RPMI8226 (cell line): ENCODE measurements at regions not wholly inside any gene's neighbourhood (a gene's known extent, or its start where the extent isn't known, plus 50 kb on each side); places are given as distances from the start of the nearest gene placed in this dataset.
A peak's percentile ranks its signal among the peaks of the same experiment; 100 is the strongest.
"Not testable (repeated sequence)": the region's sequence is repeated elsewhere in the genome, so short reads cannot be mapped to it uniquely, and the experiment has no call there.

Experiments used
- DNase-seq: peaks from one replicate; pipeline ENCODE4 v3.0.0-alpha.2; 2015

DNA sequence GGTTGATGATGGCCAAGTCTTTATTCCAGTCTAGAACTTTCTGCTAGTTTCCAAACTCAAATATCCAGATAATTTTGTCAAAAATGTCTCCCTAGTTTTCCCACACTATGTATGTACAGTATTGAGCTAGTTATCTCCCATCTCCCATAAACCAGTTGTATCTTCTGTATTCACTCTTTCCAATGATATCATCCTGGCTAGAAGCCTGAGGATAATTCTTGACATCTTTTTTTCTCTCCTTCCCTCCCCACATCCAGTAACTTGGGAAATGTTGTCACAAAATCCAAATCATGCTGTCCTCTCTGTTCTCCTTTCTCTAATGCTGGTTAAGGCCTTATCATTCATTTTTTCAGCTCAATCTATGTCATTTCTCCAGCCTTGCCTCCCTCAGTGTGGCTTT lies 553.8 kb upstream of the FANCL start:
- DNase-seq, result no peak

DNA sequence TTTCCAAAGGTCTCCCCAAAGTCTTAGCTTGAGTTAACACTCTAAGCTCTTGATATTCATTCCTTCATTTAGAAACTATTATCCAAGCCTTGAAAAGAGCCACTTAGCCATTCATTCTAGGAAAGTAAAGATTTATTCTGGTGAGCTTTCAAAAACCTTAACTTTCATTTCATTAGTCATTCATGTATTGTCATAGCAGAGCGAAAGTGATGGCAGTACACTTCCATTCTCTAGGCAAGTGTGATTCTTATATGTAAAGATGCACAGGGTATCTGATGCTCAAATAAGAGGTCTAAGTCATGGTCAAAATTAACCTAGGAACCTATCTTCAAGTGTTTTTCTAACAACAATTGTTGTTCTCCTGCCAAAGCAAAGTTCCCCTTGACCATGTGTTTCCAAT lies 553.0 kb upstream of the FANCL start:
- no peak for DNase-seq

- DNase-seq, result no peak
These were observed 547.3 kb upstream of the FANCL start for GRCh38 chr2:58788402-58788801.

DNA sequence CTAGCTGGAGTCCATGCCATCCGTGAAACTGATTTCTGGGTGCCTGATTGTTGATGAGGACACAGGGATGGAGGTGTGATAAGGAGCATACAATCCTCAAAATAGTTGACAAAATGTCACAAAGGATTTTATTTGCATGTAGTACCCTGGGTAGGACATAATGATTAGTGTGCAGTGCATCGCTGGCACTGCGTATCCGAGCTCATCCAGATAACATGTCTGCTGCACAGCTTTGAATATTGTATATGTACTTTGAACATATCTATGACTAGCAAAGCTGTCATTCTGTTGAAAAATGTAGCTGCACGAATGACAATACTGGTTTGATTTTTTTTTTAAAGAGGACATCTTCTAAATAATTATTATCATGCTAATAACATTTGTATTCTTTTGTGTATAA lies 529.7 kb upstream of the FANCL start:
- DNase-seq, result no peak

DNA sequence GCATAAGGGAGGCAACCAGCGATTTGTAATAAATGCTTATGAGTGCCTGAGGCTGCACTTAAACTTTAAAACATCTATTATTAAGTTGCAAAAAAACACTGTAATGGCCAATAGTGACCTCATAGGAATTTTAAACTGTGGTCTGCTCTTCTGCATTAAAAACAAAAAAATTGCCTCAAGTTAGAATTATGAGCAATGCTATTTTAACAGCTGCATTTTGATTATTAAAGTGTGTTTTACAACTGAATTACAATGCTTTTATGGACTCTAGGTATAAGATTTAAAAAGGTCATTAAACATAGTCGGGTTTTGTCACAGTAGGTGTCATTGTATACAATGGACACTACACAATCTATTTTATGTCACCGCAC lies 528.7 kb upstream of the FANCL start:
- no peak for DNase-seq

- no peak for DNase-seq
These were observed 528.2 kb upstream of the FANCL start for GRCh38 chr2:58769111-58769863.

DNA sequence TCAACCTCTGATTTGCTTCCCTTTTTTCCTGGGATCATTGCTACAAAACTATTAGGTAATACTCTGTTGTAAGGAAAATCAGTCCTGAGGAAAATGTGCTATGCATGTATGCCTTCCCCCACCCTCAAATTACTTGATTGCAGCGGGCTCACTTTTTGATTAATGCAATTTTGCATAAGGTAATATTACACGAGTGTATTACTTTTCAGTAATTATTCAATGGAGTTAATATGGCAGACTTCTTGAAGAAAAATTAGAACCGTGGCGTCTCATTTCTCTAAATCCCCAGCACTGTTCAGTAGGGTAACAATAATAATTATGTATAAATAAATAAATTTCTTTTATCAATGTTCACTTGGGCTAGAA lies 527.6 kb upstream of the FANCL start:
- DNase-seq, result no peak

GRCh38 chr2:58767828-58768714 lies 526.9 kb upstream of the FANCL start:
- DNase-seq, result no peak

DNA sequence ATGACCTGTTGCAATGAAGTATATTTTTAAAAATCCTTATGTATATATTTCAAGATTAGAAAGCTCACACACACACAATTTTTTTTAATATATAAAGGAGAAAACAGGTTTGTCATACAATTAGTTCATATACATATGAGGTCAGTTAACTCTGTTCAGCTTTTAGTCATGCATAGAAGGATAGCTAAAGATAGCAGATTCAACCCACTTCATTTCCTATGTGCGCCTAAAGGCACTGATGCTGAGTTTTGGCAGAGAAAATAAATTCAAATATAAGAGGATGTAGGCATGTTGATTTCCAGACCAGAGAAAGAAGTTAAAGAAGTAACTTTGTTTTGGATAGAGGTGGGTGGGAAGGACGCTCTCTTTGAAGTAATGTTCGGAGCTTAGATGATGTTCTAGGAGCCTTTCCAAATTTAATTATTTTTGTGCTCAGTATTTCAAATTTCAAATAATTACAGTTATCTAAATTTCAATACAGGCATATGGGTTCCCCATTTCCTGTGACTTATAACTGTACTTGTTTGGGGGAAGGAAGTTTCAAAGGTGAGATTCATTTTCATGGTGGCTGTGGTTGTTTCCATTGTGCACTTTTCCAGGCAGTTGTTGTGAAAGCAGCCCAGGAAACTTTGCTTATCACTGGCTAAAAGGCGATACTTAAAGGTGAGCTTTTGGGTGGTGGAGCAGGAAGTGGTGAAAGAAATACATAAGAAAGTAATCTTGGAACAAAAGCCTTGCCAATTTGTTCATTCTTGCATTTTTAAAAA lies 523.4 kb upstream of the FANCL start:
- no peak for DNase-seq

DNA sequence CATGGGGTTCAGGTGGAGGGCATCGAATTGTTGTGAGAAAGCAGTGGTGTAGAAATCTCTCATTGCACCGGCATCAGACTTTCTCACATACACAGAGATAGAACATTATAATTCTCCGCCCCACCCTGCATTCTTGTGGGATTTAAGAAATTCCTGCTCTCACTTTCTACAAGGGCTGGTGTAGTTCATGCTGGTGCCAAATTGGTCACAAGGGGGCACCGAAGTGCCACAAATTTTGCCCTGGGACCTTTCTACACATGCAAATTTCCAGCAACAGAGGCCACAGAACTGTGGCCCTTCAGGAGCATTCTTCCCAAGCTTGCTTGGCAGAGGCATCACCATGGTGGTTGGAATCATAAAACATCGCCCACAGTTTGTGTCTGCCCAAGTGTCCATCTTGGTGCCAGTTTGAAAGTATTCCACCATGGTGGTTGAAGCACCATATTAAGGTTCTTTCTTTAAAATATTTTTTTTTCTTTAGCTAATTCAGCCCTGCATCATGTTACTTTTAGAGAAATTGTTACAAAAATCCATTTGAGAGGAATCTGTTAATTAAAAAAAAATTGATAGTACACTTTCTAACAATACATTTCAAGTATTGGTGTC lies 521.2 kb upstream of the FANCL start:
- DNase-seq, result peak; percentile 43

- DNase-seq, result no peak
These were observed 516.8 kb upstream of the FANCL start for GRCh38 chr2:58757971-58758370.

DNA sequence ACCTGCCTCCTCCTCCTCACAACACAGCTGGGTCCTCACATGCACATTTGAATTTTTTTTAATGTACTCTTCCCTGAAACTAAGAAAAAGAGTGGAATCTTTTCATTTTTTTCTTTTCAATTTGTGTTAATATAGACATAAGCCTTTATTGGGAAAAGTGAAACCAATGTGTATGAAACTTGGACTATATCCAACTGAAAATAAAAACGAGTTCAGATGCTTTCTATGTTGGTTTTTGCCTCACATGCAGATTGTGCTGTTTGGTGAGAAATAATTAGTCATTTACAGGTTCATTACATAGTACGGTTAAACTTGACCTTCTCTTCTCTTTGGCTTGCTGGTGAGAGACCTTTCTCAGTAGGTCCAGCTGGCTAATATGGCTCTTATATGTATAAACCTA lies 515.2 kb upstream of the FANCL start:
- DNase-seq, result peak; percentile 15

DNA sequence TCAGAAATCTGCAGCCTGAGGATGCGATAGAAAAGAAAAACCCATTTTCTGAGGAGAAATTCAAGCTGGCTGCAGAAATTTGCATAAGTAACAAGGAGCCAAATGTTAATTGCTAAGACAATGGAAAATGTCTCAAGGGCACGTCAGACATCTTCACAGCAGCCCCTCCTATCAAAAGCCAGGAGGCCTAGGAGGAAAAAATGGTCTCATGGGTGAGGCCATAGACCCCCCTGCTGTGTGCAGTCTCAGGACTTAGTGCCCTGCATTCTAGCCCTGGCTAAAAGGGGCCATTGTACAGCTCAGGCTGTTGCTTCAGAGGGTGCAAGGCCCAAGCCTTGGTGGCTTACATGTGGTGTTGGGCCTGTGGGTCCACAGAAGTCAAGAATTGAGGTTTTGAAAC lies 511.4 kb upstream of the FANCL start:
- not testable (repeated sequence) for DNase-seq

- DNase-seq, result not testable (repeated sequence)
These were observed 510.6 kb upstream of the FANCL start for GRCh38 chr2:58751676-58752075.

DNA sequence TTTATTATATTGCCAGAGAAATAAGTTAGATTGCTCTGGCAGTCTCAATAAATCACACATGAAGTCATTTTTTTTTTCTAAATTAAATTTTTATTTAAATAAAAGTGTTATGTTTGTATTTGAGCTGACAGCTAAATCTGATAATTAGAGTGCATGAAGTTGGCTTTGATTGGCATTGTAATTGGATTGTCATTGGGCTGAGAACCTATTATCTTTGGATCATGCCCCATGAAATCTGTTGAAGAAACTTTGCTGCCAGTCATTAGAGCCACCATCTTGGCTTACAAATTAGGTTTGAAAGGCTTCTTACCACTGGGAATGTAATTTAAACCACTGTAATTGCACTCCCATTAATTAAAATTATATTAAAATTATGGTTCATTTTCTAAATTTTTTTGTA lies 507.9 kb upstream of the FANCL start:
- no peak for DNase-seq

- DNase-seq, result not testable (repeated sequence)
These were observed 504.2 kb upstream of the FANCL start for GRCh38 chr2:58745334-58745733.

- no peak for DNase-seq
These were observed 499.3 kb upstream of the FANCL start for GRCh38 chr2:58740426-58740825.

DNA sequence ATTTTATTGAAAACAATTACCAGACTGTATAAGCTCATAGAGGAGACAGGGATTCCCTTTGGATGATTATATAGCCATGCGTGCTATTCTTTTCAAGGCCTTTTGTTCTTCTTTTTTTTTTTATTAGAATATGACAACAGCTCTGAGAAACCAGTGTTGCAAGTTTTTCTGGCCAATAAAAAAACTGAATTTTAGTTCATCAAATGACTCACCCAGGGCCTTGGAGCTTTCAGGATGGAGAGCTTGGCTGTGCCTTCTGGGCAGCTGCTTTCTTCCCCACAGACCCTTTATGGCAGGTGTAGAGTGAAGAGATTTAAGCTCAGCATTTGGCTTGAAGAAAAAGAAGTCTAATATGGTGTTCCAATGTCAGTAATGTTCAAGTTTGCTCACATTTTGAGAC lies 497.9 kb upstream of the FANCL start:
- DNase-seq, result no peak

- no peak for DNase-seq
These were observed 493.2 kb upstream of the FANCL start for GRCh38 chr2:58734365-58734764.

GRCh38 chr2:58732999-58733398 lies 491.9 kb upstream of the FANCL start:
- no peak for DNase-seq

DNA sequence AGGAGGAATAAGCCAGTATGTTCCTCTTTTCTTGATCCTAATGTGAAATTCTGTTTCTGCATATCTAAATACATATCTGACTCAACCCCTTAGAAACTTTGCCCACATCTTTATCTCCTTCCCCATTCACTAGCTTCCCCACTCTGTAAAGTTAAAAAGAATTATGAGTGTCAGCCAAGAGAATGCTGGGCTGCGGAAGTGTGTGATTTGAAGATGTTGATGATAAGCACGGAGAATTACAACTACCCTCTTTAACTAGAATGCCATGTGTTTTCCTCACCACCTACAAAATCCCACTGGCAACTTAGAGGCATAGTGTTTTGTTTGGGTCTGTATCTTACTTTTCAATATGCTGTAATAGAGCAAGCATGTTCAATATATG lies 490.4 kb upstream of the FANCL start:
- no peak for DNase-seq

- DNase-seq, result no peak
These were observed 489.8 kb upstream of the FANCL start for GRCh38 chr2:58730764-58731487.
